IMR-90 (cell line): ENCODE measurements at regions not wholly inside any gene's neighbourhood (a gene's known extent, or its start where the extent isn't known, plus 50 kb on each side); places are given as distances from the start of the nearest gene placed in this dataset.

Source experiments
- ATAC-seq: fragments of 200-7000 bp; cut with Tn5 transposase; 2 replicates; pipeline ENCODE4 v1.9.1; 2020; ENCODE audit warnings: low read depth, mild to moderate bottlenecking, moderate library complexity
- BruUV-seq: library from RNA; stranded (reverse); fragments of 400-500 nt; replicated peaks from 2 replicates; lab custom pipeline; 2021; lab: Mats Ljungman, UMichigan
- CTCF ChIA-PET: fragments of 300-600 bp; formaldehyde crosslinking; extraction: SDS; loops from one replicate; lab custom pipeline; 2021; ENCODE audit warnings: antibody characterized with exemption; lab: Yijun Ruan, JAX
- POLR2A ChIA-PET: fragments of 300-600 bp; sonication (Branson Sonifier 250); formaldehyde crosslinking; loops from one replicate; lab custom pipeline; 2022; ENCODE audit warnings: antibody characterized with exemption; ENCODE audit not compliant: unreplicated experiment; lab: Charles Lee
- DNase-seq: peaks from one replicate; pipeline ENCODE4 v3.0.0; 2013
- H2AFZ ChIP-seq: replicated peaks from 2 replicates; pipeline ENCODE3; 2013; ENCODE audit warnings: low read length, mild to moderate bottlenecking; ENCODE audit not compliant: poor library complexity
- H2AK5ac ChIP-seq: 2 replicates; pipeline ENCODE4 v1.6.1; 2013; ENCODE audit warnings: low read depth, low read length, inconsistent platforms
- H2AK9ac ChIP-seq: replicated peaks from 2 replicates; pipeline ENCODE3; 2013; ENCODE audit warnings: mild to moderate bottlenecking, low read depth, low read length, moderate library complexity; ENCODE audit not compliant: poor library complexity
- H2BK120ac ChIP-seq: 2 replicates; pipeline ENCODE4 v1.6.1; 2013; ENCODE audit warnings: low read depth, low read length, inconsistent platforms
- H2BK15ac ChIP-seq: 3 replicates; pipeline ENCODE4 v1.6.1; 2013; ENCODE audit warnings: low read depth, low read length, inconsistent platforms
- H2BK20ac ChIP-seq: 2 replicates; pipeline ENCODE4 v1.6.1; 2013; ENCODE audit warnings: low read depth, mild to moderate bottlenecking, inconsistent platforms, low read length, moderate library complexity
- H2BK5ac ChIP-seq: 2 replicates; pipeline ENCODE4 v1.6.1; 2013; ENCODE audit warnings: mild to moderate bottlenecking, low read depth, low read length, inconsistent platforms; ENCODE audit not compliant: poor library complexity, severe bottlenecking
- H3K14ac ChIP-seq: replicated peaks from 2 replicates; pipeline ENCODE4 v1.6.1; 2013; ENCODE audit warnings: low read depth, low read length, inconsistent platforms
- H3K18ac ChIP-seq: 2 replicates; pipeline ENCODE4 v1.6.1; 2013; ENCODE audit warnings: low read depth, low read length, control low read depth
- H3K23ac ChIP-seq: 2 replicates; pipeline ENCODE4 v1.6.1; 2013; ENCODE audit warnings: low read depth, low read length, inconsistent platforms
- H3K27ac ChIP-seq: 2 replicates; pipeline ENCODE4 v1.5.1; 2013; ENCODE audit warnings: mild to moderate bottlenecking, control low read depth, low read length; ENCODE audit not compliant: insufficient read depth
- H3K27me3 ChIP-seq: 2 replicates; pipeline ENCODE4 v1.6.1; 2013; ENCODE audit warnings: low read length; ENCODE audit not compliant: control insufficient read depth, insufficient read depth
- H3K36me3 ChIP-seq: 2 replicates; pipeline ENCODE4 v1.6.1; 2013; ENCODE audit warnings: low read length, mixed read lengths; ENCODE audit not compliant: control insufficient read depth, insufficient read depth
- H3K4ac ChIP-seq: 2 replicates; pipeline ENCODE4 v1.6.1; 2013; ENCODE audit warnings: low read depth, low read length, inconsistent platforms
- H3K4me1 ChIP-seq: 2 replicates; pipeline ENCODE4 v1.6.1; 2013; ENCODE audit warnings: low read length, mixed read lengths; ENCODE audit not compliant: control insufficient read depth, insufficient read depth
- H3K4me2 ChIP-seq: 2 replicates; pipeline ENCODE4 v1.6.1; 2013; ENCODE audit warnings: low read depth, mild to moderate bottlenecking, control low read depth, low read length, moderate library complexity
- H3K4me3 ChIP-seq: 2 replicates; pipeline ENCODE4 v1.5.1; 2013; ENCODE audit warnings: low read depth, mild to moderate bottlenecking, control low read depth, low read length, moderate library complexity; ENCODE audit not compliant: insufficient read depth
- H3K56ac ChIP-seq: 2 replicates; pipeline ENCODE4 v1.6.1; 2013; ENCODE audit warnings: low read length, inconsistent platforms; ENCODE audit not compliant: insufficient read depth; ENCODE audit errors: extremely low read depth
- H3K79me1 ChIP-seq, 2 experiments: 2 replicates each; pipeline ENCODE4 v1.6.1; 2013; ENCODE audit warnings: low read length in 2 of 2, inconsistent platforms in 1 of 2, low read depth in 1 of 2
- H3K9ac ChIP-seq: 2 replicates; pipeline ENCODE4 v1.6.1; 2013; ENCODE audit warnings: low read depth, low read length, control low read depth
- H3K9me1 ChIP-seq: 2 replicates; pipeline ENCODE4 v1.6.1; 2013; ENCODE audit warnings: low read length, inconsistent platforms; ENCODE audit not compliant: insufficient read depth
- H3K9me3 ChIP-seq: 2 replicates; pipeline ENCODE4 v1.6.1; 2013; ENCODE audit warnings: low read length; ENCODE audit not compliant: control insufficient read depth, insufficient read depth
- H4K20me1 ChIP-seq: 2 replicates; pipeline ENCODE4 v1.6.1; 2013; ENCODE audit warnings: low read length, inconsistent platforms; ENCODE audit not compliant: insufficient read depth
- H4K5ac ChIP-seq: 2 replicates; pipeline ENCODE4 v1.6.1; 2013; ENCODE audit warnings: mild to moderate bottlenecking, low read depth, low read length, control low read depth
- H4K8ac ChIP-seq, 2 experiments: 2 replicates each; pipeline ENCODE4 v1.6.1; 2013; ENCODE audit warnings: low read depth in 2 of 2, low read length in 2 of 2, control low read depth in 1 of 2, inconsistent platforms in 1 of 2
- H4K91ac ChIP-seq: 2 replicates; pipeline ENCODE4 v1.6.1; 2013; ENCODE audit warnings: low read depth, low read length, inconsistent platforms; ENCODE audit not compliant: insufficient read depth
- BHLHE40 ChIP-seq: fragments of 150-350 bp; IDR thresholded peaks from 2 replicates; pipeline ENCODE4 v1.6.1; 2016; ENCODE audit warnings: mild to moderate bottlenecking, low read depth, low read length
- CEBPB ChIP-seq: IDR thresholded peaks from 2 replicates; pipeline ENCODE4 v1.6.1; 2012; ENCODE audit warnings: low read depth, low read length, improper control_type of control experiment
- CHD1 ChIP-seq: IDR thresholded peaks from 2 replicates; pipeline ENCODE4 v1.6.1; 2012; ENCODE audit warnings: low read depth, low read length, improper control_type of control experiment
- FOS ChIP-seq: fragments of 150-350 bp; IDR thresholded peaks from 2 replicates; pipeline ENCODE4 v1.6.1; 2016; ENCODE audit warnings: low read depth, low read length
- MAFK ChIP-seq: IDR thresholded peaks from 2 replicates; pipeline ENCODE4 v1.6.1; 2012; ENCODE audit warnings: low read depth, low read length, improper control_type of control experiment
- MXI1 ChIP-seq: IDR thresholded peaks from 2 replicates; pipeline ENCODE4 v1.6.1; 2012; ENCODE audit warnings: low read depth, mild to moderate bottlenecking, low read length, moderate library complexity, borderline replicate concordance
- POLR2A ChIP-seq: IDR thresholded peaks from 2 replicates; pipeline ENCODE4 v1.6.1; 2012; ENCODE audit warnings: mild to moderate bottlenecking, low read depth, low read length
- RCOR1 ChIP-seq: IDR thresholded peaks from 2 replicates; pipeline ENCODE4 v1.6.1; 2012; ENCODE audit warnings: mild to moderate bottlenecking, low read length, improper control_type of control experiment; ENCODE audit not compliant: insufficient replicate concordance
- RFX5 ChIP-seq: IDR thresholded peaks from 2 replicates; pipeline ENCODE4 v1.8.0; 2012; ENCODE audit warnings: low read depth, mild to moderate bottlenecking, low read length, moderate library complexity
- SMC3 ChIP-seq: fragments of 150-350 bp; IDR thresholded peaks from 2 replicates; pipeline ENCODE4 v1.6.1; 2016; ENCODE audit warnings: low read depth, mild to moderate bottlenecking, antibody characterized with exemption, low read length, moderate library complexity
- USF2 ChIP-seq: fragments of 150-350 bp; IDR thresholded peaks from 2 replicates; pipeline ENCODE4 v1.6.1; 2017; ENCODE audit warnings: mild to moderate bottlenecking, antibody characterized with exemption, low read length, low read depth
- WGBS, 2 experiments: methylation state at CpG; one replicate each; pipeline versions ENCODE4 v1.1.5 to v1.1.7; 2013; ENCODE audit warnings: missing lambda C conversion rate in 2 of 2; ENCODE audit not compliant: insufficient read length in 1 of 2; ENCODE audit errors: extremely low coverage in 2 of 2; 5-methylcytosine and 5-hydroxymethylcytosine counted together
- dilution Hi-C: fragments of 300-500 bp; cut with HindIII; formaldehyde crosslinking; loops from one replicate; pipeline ENCODE4 v1.14.3; 2018; ENCODE audit warnings: low sequenced_read_pairs; ENCODE audit not compliant: unreplicated experiment
- in situ Hi-C: fragments of 300-500 bp; cut with MboI; formaldehyde crosslinking; loops from 3 replicates; pipeline ENCODE4 v1.14.3; 2019; ENCODE audit warnings: low sequenced_read_pairs, inconsistent platforms, mixed read lengths
- intact Hi-C: fragments of 100-400 bp; cut with micrococcal nuclease; formaldehyde crosslinking; loops from 2 replicates; pipeline ENCODE4 v1.10.0; 2022
- TF ChIP-seq, protein P1 (sequence below): conservative IDR thresholded peaks from 2 replicates; pipeline ENCODE4 v1.5.1; 2012; ENCODE audit warnings: mild to moderate bottlenecking, low read depth, low read length, improper control_type of control experiment

GRCh38 chr6:93566285-93566684 lies 146.9 kb upstream of the EPHA7 start:
- ATAC-seq (no peak), DNase-seq (no peak)
- no peak overlapping the region for H3K4me3 ChIP-seq
- WGBS, 2 experiments = 75% methylated on average over 2 of the region's 8 CpGs; no CpG with 5 or more reads in 1 of the 2 experiments
- H3K14ac ChIP-seq = no peak overlapping the region
- intact Hi-C loops (no loop called here), dilution Hi-C loops (no loop called here), in situ Hi-C loops (no loop called here)
- no peaks in the 10 kb centered on the region for H3K36me3 ChIP-seq
- H3K56ac ChIP-seq = no peak overlapping the region
- ChIA-PET POLR2A (no interaction called here), CTCF (no interaction called here)
- no peak overlapping the region for H3K23ac ChIP-seq
- H2AFZ ChIP-seq = no peak overlapping the region
- BruUV-seq = no TSS peak
- no peak overlapping the region for H2AK5ac ChIP-seq
- no peak overlapping the region for H4K8ac ChIP-seq
- no peak overlapping the region for H3K4ac ChIP-seq
- no peak overlapping the region for H3K4me2 ChIP-seq
- no peaks in the 10 kb centered on the region for H3K27me3 ChIP-seq
- H3K4me1 ChIP-seq = no peaks in the 10 kb centered on the region
- H3K18ac ChIP-seq = no peak overlapping the region
- H2BK5ac ChIP-seq = no peak overlapping the region
- no peak overlapping the region for H2BK20ac ChIP-seq
- H3K9me3 ChIP-seq = no peaks in the 10 kb centered on the region
- H2AK9ac ChIP-seq = no peak overlapping the region
- H4K5ac ChIP-seq = no peak overlapping the region
- no peak for TF ChIP-seq CEBPB
- no peak for TF ChIP-seq MAFK
- TF ChIP-seq CHD1 = no peak
- no peak for TF ChIP-seq RFX5
- TF ChIP-seq MXI1 = no peak
- no peak for TF ChIP-seq SMC3
- no peak for TF ChIP-seq FOS
- TF ChIP-seq, protein P1, sequence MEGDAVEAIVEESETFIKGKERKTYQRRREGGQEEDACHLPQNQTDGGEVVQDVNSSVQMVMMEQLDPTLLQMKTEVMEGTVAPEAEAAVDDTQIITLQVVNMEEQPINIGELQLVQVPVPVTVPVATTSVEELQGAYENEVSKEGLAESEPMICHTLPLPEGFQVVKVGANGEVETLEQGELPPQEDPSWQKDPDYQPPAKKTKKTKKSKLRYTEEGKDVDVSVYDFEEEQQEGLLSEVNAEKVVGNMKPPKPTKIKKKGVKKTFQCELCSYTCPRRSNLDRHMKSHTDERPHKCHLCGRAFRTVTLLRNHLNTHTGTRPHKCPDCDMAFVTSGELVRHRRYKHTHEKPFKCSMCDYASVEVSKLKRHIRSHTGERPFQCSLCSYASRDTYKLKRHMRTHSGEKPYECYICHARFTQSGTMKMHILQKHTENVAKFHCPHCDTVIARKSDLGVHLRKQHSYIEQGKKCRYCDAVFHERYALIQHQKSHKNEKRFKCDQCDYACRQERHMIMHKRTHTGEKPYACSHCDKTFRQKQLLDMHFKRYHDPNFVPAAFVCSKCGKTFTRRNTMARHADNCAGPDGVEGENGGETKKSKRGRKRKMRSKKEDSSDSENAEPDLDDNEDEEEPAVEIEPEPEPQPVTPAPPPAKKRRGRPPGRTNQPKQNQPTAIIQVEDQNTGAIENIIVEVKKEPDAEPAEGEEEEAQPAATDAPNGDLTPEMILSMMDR = no peak
- no peak for TF ChIP-seq RCOR1
- no peak for TF ChIP-seq BHLHE40
- TF ChIP-seq USF2 = no peak
- TF ChIP-seq POLR2A = no peak
- H3K9ac ChIP-seq = no peak overlapping the region
- H4K20me1 ChIP-seq = no peaks in the 10 kb centered on the region
- no peaks in the 10 kb centered on the region for H3K9me1 ChIP-seq
- H2BK15ac ChIP-seq = no peak overlapping the region
- no peak overlapping the region for H4K91ac ChIP-seq
- no peak overlapping the region for H3K27ac ChIP-seq
- H2BK120ac ChIP-seq = no peak overlapping the region
- H3K79me1 ChIP-seq = no peaks in the 10 kb centered on the region
